GM12891 (cell line): ENCODE measurements at regions not wholly inside any gene's neighbourhood (a gene's known extent, or its start where the extent isn't known, plus 50 kb on each side); places are given as distances from the start of the nearest gene placed in this dataset.

ENCODE experiments used
- POLR2A ChIP-seq: IDR thresholded peaks from 2 replicates; pipeline ENCODE4 v1.6.1; 2011; ENCODE audit warnings: low read depth, low read length, control low read depth
- POLR2AphosphoS5 ChIP-seq: IDR thresholded peaks from 2 replicates; pipeline ENCODE4 v1.6.1; 2011; ENCODE audit warnings: low read depth, low read length, control low read depth
- SPI1 ChIP-seq: IDR thresholded peaks from 2 replicates; pipeline ENCODE4 v1.6.1; 2011; ENCODE audit warnings: low read depth, low read length, control low read depth
- TAF1 ChIP-seq: IDR thresholded peaks from 2 replicates; pipeline ENCODE4 v1.6.1; 2011; ENCODE audit warnings: low read depth, low read length, control low read depth

DNA sequence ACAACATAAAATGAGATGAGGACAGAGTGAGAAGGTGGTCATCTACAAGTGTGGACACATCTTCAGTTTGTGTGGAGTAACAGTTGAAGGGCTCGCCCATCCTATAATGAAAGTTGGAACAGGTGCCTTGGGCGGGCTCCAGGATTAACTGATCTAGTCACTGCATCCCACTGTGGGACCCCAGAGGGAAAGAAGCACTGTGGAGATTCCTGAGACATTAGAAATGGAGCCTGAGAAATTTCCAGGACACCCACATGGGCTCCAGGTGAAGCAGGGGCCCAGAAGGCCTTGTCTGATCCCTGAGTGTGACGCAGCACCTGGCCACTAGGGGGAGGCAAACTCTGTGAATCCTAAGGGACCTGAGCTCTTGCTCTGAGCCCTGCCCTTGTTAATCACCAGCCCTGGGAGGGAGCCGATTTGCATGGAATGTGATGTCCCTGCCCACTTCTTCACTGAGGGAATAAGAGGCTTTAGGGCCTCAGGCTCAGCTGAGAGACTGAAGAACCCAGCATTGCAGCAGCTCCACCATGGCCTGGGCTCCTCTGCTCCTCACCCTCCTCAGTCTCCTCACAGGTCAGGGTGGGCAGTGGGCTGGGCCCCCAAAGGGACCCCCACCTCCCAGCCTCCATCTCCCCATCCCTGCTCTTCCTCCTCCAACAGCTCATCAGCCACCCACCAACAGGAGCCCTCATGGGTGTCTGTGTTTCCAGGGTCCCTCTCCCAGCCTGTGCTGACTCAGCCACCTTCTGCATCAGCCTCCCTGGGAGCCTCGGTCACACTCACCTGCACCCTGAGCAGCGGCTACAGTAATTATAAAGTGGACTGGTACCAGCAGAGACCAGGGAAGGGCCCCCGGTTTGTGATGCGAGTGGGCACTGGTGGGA is 98.4 kb downstream of the VPREB1 start:
- no peak for TF ChIP-seq POLR2AphosphoS5
- TF ChIP-seq TAF1: no peak
- no peak for TF ChIP-seq POLR2A
- TF ChIP-seq SPI1: no peak
